Fibroblast of lung (primary cell): ENCODE measurements at regions not wholly inside any gene's neighbourhood (a gene's known extent, or its start where the extent isn't known, plus 50 kb on each side); places are given as distances from the start of the nearest gene placed in this dataset.

Experiments
- DNase-seq, 2 donors: peaks; one replicate each; pipeline versions ENCODE4 v3.0.0 to v3.0.0-alpha.2; 2010; ENCODE audit warnings: low read depth in 2 of 2
- H2AFZ ChIP-seq: 2 replicates; pipeline ENCODE4 v1.5.1; 2012; ENCODE audit warnings: low read length, control low read depth, inconsistent platforms
- H3K27ac ChIP-seq: 2 replicates; pipeline ENCODE4 v1.5.1; 2011; ENCODE audit warnings: low read length, control low read depth; ENCODE audit not compliant: insufficient read depth
- H3K27me3 ChIP-seq: 2 replicates; pipeline ENCODE4 v1.5.1; 2011; ENCODE audit warnings: mild to moderate bottlenecking, low read length; ENCODE audit not compliant: control insufficient read depth, insufficient read depth
- H3K36me3 ChIP-seq: 2 replicates; pipeline ENCODE4 v1.5.1; 2011; ENCODE audit warnings: low read length; ENCODE audit not compliant: control insufficient read depth, insufficient read depth
- H3K4me1 ChIP-seq: 2 replicates; pipeline ENCODE4 v1.5.1; 2011; ENCODE audit warnings: low read length; ENCODE audit not compliant: control insufficient read depth, insufficient read depth; ENCODE audit errors: extremely low read depth
- H3K4me2 ChIP-seq: 2 replicates; pipeline ENCODE4 v1.5.1; 2011; ENCODE audit warnings: low read length, control low read depth; ENCODE audit not compliant: insufficient read depth; ENCODE audit errors: extremely low read depth
- H3K4me3 ChIP-seq, 4 experiments: fragments of 200-600 bp in 1 of 4; sonication (generic) in 1 of 4; replicated peaks in 1 of 4; 2 replicates each; pipeline ENCODE4 v1.5.1; 2011 to 2016; ENCODE audit warnings: low read length in 4 of 4, low read depth in 3 of 4, mild to moderate bottlenecking in 3 of 4, control low read depth in 2 of 4, inconsistent platforms in 1 of 4, mixed read lengths in 1 of 4; ENCODE audit not compliant: insufficient read depth in 1 of 4; ENCODE audit errors: control extremely low read depth in 1 of 4
- H3K79me2 ChIP-seq: 2 replicates; pipeline ENCODE4 v1.5.1; 2012; ENCODE audit warnings: mild to moderate bottlenecking, low read length, inconsistent platforms; ENCODE audit not compliant: control insufficient read depth, insufficient read depth
- H3K9ac ChIP-seq: 2 replicates; pipeline ENCODE4 v1.5.1; 2011; ENCODE audit warnings: mild to moderate bottlenecking, low read length, control low read depth; ENCODE audit not compliant: insufficient read depth
- H3K9me3 ChIP-seq: 2 replicates; pipeline ENCODE4 v1.5.1; 2012; ENCODE audit warnings: low read depth, low read length; ENCODE audit not compliant: control insufficient read depth, insufficient read depth
- H4K20me1 ChIP-seq: 2 replicates; pipeline ENCODE4 v1.5.1; 2011; ENCODE audit warnings: low read length; ENCODE audit not compliant: control insufficient read depth, insufficient read depth; ENCODE audit errors: extremely low read depth
- EZH2 ChIP-seq: IDR thresholded peaks from 2 replicates; pipeline ENCODE4 v1.5.1; 2012; ENCODE audit warnings: low read length, control low read depth, mild to moderate bottlenecking; ENCODE audit errors: missing control alignments
- TF ChIP-seq, protein P1 (sequence below), 2 donors: IDR thresholded peaks in 1 of 2; conservative IDR thresholded peaks in 1 of 2; 1 replicate in 1 of 2; 2 replicates in 1 of 2; pipeline ENCODE4 v1.5.1; 2011 to 2012; ENCODE audit warnings: low read length in 2 of 2, control low read depth in 1 of 2, inconsistent platforms in 1 of 2, low read depth in 1 of 2, mild to moderate bottlenecking in 1 of 2

DNA sequence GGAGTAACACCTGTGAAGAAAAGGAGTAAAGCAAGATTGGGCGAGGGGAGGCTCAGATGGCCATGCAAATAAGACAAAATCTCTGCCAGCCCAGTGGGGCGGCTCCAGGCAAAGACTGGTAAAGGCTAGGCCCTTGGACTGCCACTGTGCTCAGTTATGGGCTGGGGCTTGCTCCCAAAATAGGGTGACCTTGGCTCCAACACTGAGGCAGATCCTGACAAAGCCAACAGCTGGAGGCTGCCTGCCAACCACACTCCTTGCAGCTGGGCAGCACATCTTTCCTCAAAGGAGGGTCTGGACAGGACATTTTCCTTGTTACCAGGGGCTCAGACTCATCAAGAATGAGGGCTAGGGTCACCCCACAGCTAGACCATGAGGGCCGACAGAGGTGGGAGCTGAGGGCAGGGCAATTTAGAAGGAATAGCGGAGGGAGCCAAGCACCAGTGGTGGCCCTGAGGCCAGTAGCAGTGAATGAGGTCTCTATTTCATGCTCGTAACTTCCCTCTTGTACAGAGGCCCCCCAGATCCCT, 86.1 kb downstream of the CHRD start:
- no peak overlapping the region for H2AFZ ChIP-seq
- no peak for TF ChIP-seq EZH2
- TF ChIP-seq, protein P1, sequence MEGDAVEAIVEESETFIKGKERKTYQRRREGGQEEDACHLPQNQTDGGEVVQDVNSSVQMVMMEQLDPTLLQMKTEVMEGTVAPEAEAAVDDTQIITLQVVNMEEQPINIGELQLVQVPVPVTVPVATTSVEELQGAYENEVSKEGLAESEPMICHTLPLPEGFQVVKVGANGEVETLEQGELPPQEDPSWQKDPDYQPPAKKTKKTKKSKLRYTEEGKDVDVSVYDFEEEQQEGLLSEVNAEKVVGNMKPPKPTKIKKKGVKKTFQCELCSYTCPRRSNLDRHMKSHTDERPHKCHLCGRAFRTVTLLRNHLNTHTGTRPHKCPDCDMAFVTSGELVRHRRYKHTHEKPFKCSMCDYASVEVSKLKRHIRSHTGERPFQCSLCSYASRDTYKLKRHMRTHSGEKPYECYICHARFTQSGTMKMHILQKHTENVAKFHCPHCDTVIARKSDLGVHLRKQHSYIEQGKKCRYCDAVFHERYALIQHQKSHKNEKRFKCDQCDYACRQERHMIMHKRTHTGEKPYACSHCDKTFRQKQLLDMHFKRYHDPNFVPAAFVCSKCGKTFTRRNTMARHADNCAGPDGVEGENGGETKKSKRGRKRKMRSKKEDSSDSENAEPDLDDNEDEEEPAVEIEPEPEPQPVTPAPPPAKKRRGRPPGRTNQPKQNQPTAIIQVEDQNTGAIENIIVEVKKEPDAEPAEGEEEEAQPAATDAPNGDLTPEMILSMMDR (conservative IDR thresholded peaks at IDR 0.05 in 1 of 2, IDR thresholded peaks at IDR 0.05 in 1 of 2; ENCODE audit: low read depth in 1 of 2, low read length in 2 of 2), result no peak
- no peaks in the 10 kb centered on the region for H3K27me3 ChIP-seq
- H3K27ac ChIP-seq, result peak overlapping the region; percentile 69
- no peaks in the 10 kb centered on the region for H3K36me3 ChIP-seq
- no peak overlapping the region for H3K4me2 ChIP-seq
- no peaks in the 10 kb centered on the region for H3K9me3 ChIP-seq
- H3K79me2 ChIP-seq, result no peaks in the 10 kb centered on the region
- H3K9ac ChIP-seq, result no peak overlapping the region
- peaks cover 9% of the 10 kb centered on the region for H3K4me1 ChIP-seq
- no peak overlapping the region for H3K4me3 ChIP-seq
- no peaks in the 10 kb centered on the region for H4K20me1 ChIP-seq
- no peak for DNase-seq

DNA sequence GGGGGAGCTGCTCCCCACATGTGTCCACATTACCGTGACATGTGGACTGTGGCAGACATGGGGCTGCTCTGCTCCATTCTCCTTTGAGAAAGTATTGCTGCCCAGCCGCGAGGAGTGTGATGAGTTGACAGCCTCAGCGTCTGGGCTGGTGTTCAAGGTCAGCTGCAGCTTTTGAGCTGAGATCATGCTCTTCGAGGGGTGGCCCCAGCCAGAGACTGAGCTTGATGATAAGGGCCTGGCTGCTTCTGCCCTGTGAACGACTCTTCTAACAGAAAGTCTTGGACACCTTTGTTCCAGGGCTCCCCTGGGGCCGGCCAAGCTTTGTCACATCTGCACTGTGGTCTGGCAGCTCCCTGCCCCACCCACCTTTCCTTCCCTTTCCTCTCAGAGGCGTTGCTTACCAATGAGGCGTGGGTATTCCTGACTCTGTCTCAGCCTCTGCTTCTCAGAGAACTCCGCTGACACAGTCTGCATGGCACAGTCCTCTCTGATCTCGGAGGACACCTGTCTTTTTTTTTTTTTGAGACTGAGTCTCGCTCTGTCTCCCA, 86.6 kb downstream of the CHRD start:
- Histone ChIP-seq H3K4me1 (peaks cover 9% of the 10 kb centered on the region), H3K27me3 (no peaks in the 10 kb centered on the region), H3K36me3 (no peaks in the 10 kb centered on the region), H3K4me2 (peak overlapping the region; percentile 60), H3K4me3 (no peak overlapping the region), H3K27ac (no peak overlapping the region), H2AFZ (no peak overlapping the region), H4K20me1 (no peaks in the 10 kb centered on the region), H3K79me2 (no peaks in the 10 kb centered on the region), H3K9me3 (no peaks in the 10 kb centered on the region), H3K9ac (no peak overlapping the region)
- DNase-seq, result peak; percentile 5 to 75
- TF ChIP-seq EZH2, result no peak
- TF ChIP-seq, protein P1 (conservative IDR thresholded peaks at IDR 0.05 in 1 of 2, IDR thresholded peaks at IDR 0.05 in 1 of 2; ENCODE audit: low read depth in 1 of 2, low read length in 2 of 2), result no peak

DNA sequence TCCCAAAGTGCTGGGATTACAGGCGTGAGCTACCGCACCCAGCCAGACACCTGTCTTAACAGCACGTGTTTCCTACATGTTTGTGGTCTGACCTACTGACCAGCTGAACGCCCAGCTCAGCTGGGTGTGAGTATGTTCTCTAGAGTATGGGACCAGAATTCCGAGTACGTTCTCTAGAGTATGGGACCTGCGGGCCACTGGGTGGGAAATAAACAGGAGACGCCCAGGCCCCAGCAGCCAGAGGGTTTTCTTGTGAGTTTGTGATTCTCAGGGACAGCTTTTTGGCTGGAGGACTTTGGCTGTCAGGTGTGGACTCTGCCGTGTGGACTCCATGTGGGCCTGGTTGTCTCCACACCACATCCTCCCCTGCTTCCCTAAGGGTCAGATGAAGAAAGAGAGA, 87.3 kb downstream of the CHRD start:
- no peaks in the 10 kb centered on the region for H3K27me3 ChIP-seq
- no peaks in the 10 kb centered on the region for H3K36me3 ChIP-seq
- DNase-seq, result no peak
- no peak overlapping the region for H3K4me2 ChIP-seq
- peaks cover 9% of the 10 kb centered on the region for H3K4me1 ChIP-seq
- no peaks in the 10 kb centered on the region for H4K20me1 ChIP-seq
- H2AFZ ChIP-seq, result no peak overlapping the region
- H3K9ac ChIP-seq, result no peak overlapping the region
- no peak overlapping the region for H3K4me3 ChIP-seq
- no peaks in the 10 kb centered on the region for H3K79me2 ChIP-seq
- no peak for TF ChIP-seq EZH2
- TF ChIP-seq, protein P1 (conservative IDR thresholded peaks at IDR 0.05 in 1 of 2, IDR thresholded peaks at IDR 0.05 in 1 of 2; ENCODE audit: low read depth in 1 of 2, low read length in 2 of 2), result no peak
- no peak overlapping the region for H3K27ac ChIP-seq
- no peaks in the 10 kb centered on the region for H3K9me3 ChIP-seq
